IPS-NIHi11 (cell line): ENCODE measurements at regions not wholly inside any gene's neighbourhood (a gene's known extent, or its start where the extent isn't known, plus 50 kb on each side); places are given as distances from the start of the nearest gene placed in this dataset.

Source experiments
- DNase-seq: peaks from one replicate; pipeline ENCODE4 v3.0.0; 2012; ENCODE audit warnings: mixed read lengths, low spot score

- DNase-seq, result no peak
Observed at GRCh38 chr11:69365558-69365957, 71.6 kb downstream of the MYEOV start.

- DNase-seq, result no peak
Observed at GRCh38 chr11:69366591-69366990, 72.6 kb downstream of the MYEOV start.

GRCh38 chr11:69367211-69367964 is 73.4 kb downstream of the MYEOV start:
- no peak for DNase-seq

GRCh38 chr11:69368119-69368880 is 74.3 kb downstream of the MYEOV start:
- no peak for DNase-seq

GRCh38 chr11:69369210-69369825 is 75.4 kb downstream of the MYEOV start:
- DNase-seq, result no peak

- DNase-seq, result no peak
Observed at GRCh38 chr11:69369945-69370344, 76.0 kb downstream of the MYEOV start.

- no peak for DNase-seq
Observed at GRCh38 chr11:69370984-69371709, 77.2 kb downstream of the MYEOV start.

GRCh38 chr11:69371731-69372588 is 78.0 kb downstream of the MYEOV start:
- DNase-seq, result no peak

GRCh38 chr11:69372589-69373250 is 78.8 kb downstream of the MYEOV start:
- DNase-seq, result no peak

GRCh38 chr11:69373251-69373635 is 79.3 kb downstream of the MYEOV start:
- no peak for DNase-seq

GRCh38 chr11:69374110-69374945 is 80.4 kb downstream of the MYEOV start:
- no peak for DNase-seq

GRCh38 chr11:69374946-69375310 is 81.0 kb downstream of the MYEOV start:
- DNase-seq, result no peak

GRCh38 chr11:69375316-69376154 is 81.6 kb downstream of the MYEOV start:
- no peak for DNase-seq

GRCh38 chr11:69376155-69377028 is 82.4 kb downstream of the MYEOV start:
- no peak for DNase-seq

- DNase-seq, result no peak
Observed at GRCh38 chr11:69377029-69377952, 83.3 kb downstream of the MYEOV start.

GRCh38 chr11:69377953-69378302 is 84.0 kb downstream of the MYEOV start:
- DNase-seq, result no peak
